NCI-H748 (cell line): ENCODE measurements at regions not wholly inside any gene's neighbourhood (a gene's known extent, or its start where the extent isn't known, plus 50 kb on each side); places are given as distances from the start of the nearest gene placed in this dataset.

Experiments used
- DNase-seq: peaks from one replicate; lab custom pipeline; 2025; ENCODE audit not compliant: unreplicated experiment; lab: John Stamatoyannopoulos, UW

DNA sequence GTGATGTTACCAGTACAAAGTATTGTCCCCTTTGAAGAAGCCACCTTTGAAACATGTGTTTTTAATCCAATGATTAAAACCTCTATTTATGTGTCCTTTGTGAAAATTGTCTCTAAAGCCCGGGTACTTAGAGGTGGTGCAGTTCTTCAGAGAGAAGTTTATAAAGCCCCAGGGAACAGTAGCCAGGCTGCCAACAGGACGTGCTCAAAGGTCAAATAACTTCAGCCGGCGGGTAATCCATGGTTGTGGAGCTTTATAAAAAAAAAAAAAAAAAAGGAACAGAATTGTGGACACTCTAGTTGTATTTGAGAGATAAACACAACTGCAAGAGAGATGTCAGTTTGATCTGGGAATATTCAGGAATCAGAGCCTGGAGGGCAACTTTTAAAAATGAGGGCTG is 57.9 kb upstream of the CTNND2 start:
- no peak for DNase-seq

- no peak for DNase-seq
These were observed 54.1 kb upstream of the CTNND2 start for GRCh38 chr5:11958321-11958720.

GRCh38 chr5:11955331-11955730 is 51.1 kb upstream of the CTNND2 start:
- no peak for DNase-seq
